IMR-90 (cell line): ENCODE measurements at regions not wholly inside any gene's neighbourhood (a gene's known extent, or its start where the extent isn't known, plus 50 kb on each side); places are given as distances from the start of the nearest gene placed in this dataset.

ENCODE experiments used
- ATAC-seq: fragments of 200-7000 bp; cut with Tn5 transposase; 2 replicates; pipeline ENCODE4 v1.9.1; 2020; ENCODE audit warnings: low read depth, mild to moderate bottlenecking, moderate library complexity
- BruUV-seq: library from RNA; stranded (reverse); fragments of 400-500 nt; replicated peaks from 2 replicates; lab custom pipeline; 2021; lab: Mats Ljungman, UMichigan
- CTCF ChIA-PET: fragments of 300-600 bp; formaldehyde crosslinking; extraction: SDS; loops from one replicate; lab custom pipeline; 2021; ENCODE audit warnings: antibody characterized with exemption; lab: Yijun Ruan, JAX
- POLR2A ChIA-PET: fragments of 300-600 bp; sonication (Branson Sonifier 250); formaldehyde crosslinking; loops from one replicate; lab custom pipeline; 2022; ENCODE audit warnings: antibody characterized with exemption; ENCODE audit not compliant: unreplicated experiment; lab: Charles Lee
- DNase-seq: peaks from one replicate; pipeline ENCODE4 v3.0.0; 2013
- H2AFZ ChIP-seq: replicated peaks from 2 replicates; pipeline ENCODE3; 2013; ENCODE audit warnings: low read length, mild to moderate bottlenecking; ENCODE audit not compliant: poor library complexity
- H2AK5ac ChIP-seq: 2 replicates; pipeline ENCODE4 v1.6.1; 2013; ENCODE audit warnings: low read depth, low read length, inconsistent platforms
- H2AK9ac ChIP-seq: replicated peaks from 2 replicates; pipeline ENCODE3; 2013; ENCODE audit warnings: mild to moderate bottlenecking, low read depth, low read length, moderate library complexity; ENCODE audit not compliant: poor library complexity
- H2BK120ac ChIP-seq: 2 replicates; pipeline ENCODE4 v1.6.1; 2013; ENCODE audit warnings: low read depth, low read length, inconsistent platforms
- H2BK15ac ChIP-seq: 3 replicates; pipeline ENCODE4 v1.6.1; 2013; ENCODE audit warnings: low read depth, low read length, inconsistent platforms
- H2BK20ac ChIP-seq: 2 replicates; pipeline ENCODE4 v1.6.1; 2013; ENCODE audit warnings: low read depth, mild to moderate bottlenecking, inconsistent platforms, low read length, moderate library complexity
- H2BK5ac ChIP-seq: 2 replicates; pipeline ENCODE4 v1.6.1; 2013; ENCODE audit warnings: mild to moderate bottlenecking, low read depth, low read length, inconsistent platforms; ENCODE audit not compliant: poor library complexity, severe bottlenecking
- H3K14ac ChIP-seq: replicated peaks from 2 replicates; pipeline ENCODE4 v1.6.1; 2013; ENCODE audit warnings: low read depth, low read length, inconsistent platforms
- H3K18ac ChIP-seq: 2 replicates; pipeline ENCODE4 v1.6.1; 2013; ENCODE audit warnings: low read depth, low read length, control low read depth
- H3K23ac ChIP-seq: 2 replicates; pipeline ENCODE4 v1.6.1; 2013; ENCODE audit warnings: low read depth, low read length, inconsistent platforms
- H3K27ac ChIP-seq: 2 replicates; pipeline ENCODE4 v1.5.1; 2013; ENCODE audit warnings: mild to moderate bottlenecking, control low read depth, low read length; ENCODE audit not compliant: insufficient read depth
- H3K27me3 ChIP-seq: 2 replicates; pipeline ENCODE4 v1.6.1; 2013; ENCODE audit warnings: low read length; ENCODE audit not compliant: control insufficient read depth, insufficient read depth
- H3K36me3 ChIP-seq: 2 replicates; pipeline ENCODE4 v1.6.1; 2013; ENCODE audit warnings: low read length, mixed read lengths; ENCODE audit not compliant: control insufficient read depth, insufficient read depth
- H3K4ac ChIP-seq: 2 replicates; pipeline ENCODE4 v1.6.1; 2013; ENCODE audit warnings: low read depth, low read length, inconsistent platforms
- H3K4me1 ChIP-seq: 2 replicates; pipeline ENCODE4 v1.6.1; 2013; ENCODE audit warnings: low read length, mixed read lengths; ENCODE audit not compliant: control insufficient read depth, insufficient read depth
- H3K4me2 ChIP-seq: 2 replicates; pipeline ENCODE4 v1.6.1; 2013; ENCODE audit warnings: low read depth, mild to moderate bottlenecking, control low read depth, low read length, moderate library complexity
- H3K4me3 ChIP-seq: 2 replicates; pipeline ENCODE4 v1.5.1; 2013; ENCODE audit warnings: low read depth, mild to moderate bottlenecking, control low read depth, low read length, moderate library complexity; ENCODE audit not compliant: insufficient read depth
- H3K56ac ChIP-seq: 2 replicates; pipeline ENCODE4 v1.6.1; 2013; ENCODE audit warnings: low read length, inconsistent platforms; ENCODE audit not compliant: insufficient read depth; ENCODE audit errors: extremely low read depth
- H3K79me1 ChIP-seq, 2 experiments: 2 replicates each; pipeline ENCODE4 v1.6.1; 2013; ENCODE audit warnings: low read length in 2 of 2, inconsistent platforms in 1 of 2, low read depth in 1 of 2
- H3K9ac ChIP-seq: 2 replicates; pipeline ENCODE4 v1.6.1; 2013; ENCODE audit warnings: low read depth, low read length, control low read depth
- H3K9me1 ChIP-seq: 2 replicates; pipeline ENCODE4 v1.6.1; 2013; ENCODE audit warnings: low read length, inconsistent platforms; ENCODE audit not compliant: insufficient read depth
- H3K9me3 ChIP-seq: 2 replicates; pipeline ENCODE4 v1.6.1; 2013; ENCODE audit warnings: low read length; ENCODE audit not compliant: control insufficient read depth, insufficient read depth
- H4K20me1 ChIP-seq: 2 replicates; pipeline ENCODE4 v1.6.1; 2013; ENCODE audit warnings: low read length, inconsistent platforms; ENCODE audit not compliant: insufficient read depth
- H4K5ac ChIP-seq: 2 replicates; pipeline ENCODE4 v1.6.1; 2013; ENCODE audit warnings: mild to moderate bottlenecking, low read depth, low read length, control low read depth
- H4K8ac ChIP-seq, 2 experiments: 2 replicates each; pipeline ENCODE4 v1.6.1; 2013; ENCODE audit warnings: low read depth in 2 of 2, low read length in 2 of 2, control low read depth in 1 of 2, inconsistent platforms in 1 of 2
- H4K91ac ChIP-seq: 2 replicates; pipeline ENCODE4 v1.6.1; 2013; ENCODE audit warnings: low read depth, low read length, inconsistent platforms; ENCODE audit not compliant: insufficient read depth
- BHLHE40 ChIP-seq: fragments of 150-350 bp; IDR thresholded peaks from 2 replicates; pipeline ENCODE4 v1.6.1; 2016; ENCODE audit warnings: mild to moderate bottlenecking, low read depth, low read length
- FOS ChIP-seq: fragments of 150-350 bp; IDR thresholded peaks from 2 replicates; pipeline ENCODE4 v1.6.1; 2016; ENCODE audit warnings: low read depth, low read length
- MAFK ChIP-seq: IDR thresholded peaks from 2 replicates; pipeline ENCODE4 v1.6.1; 2012; ENCODE audit warnings: low read depth, low read length, improper control_type of control experiment
- MXI1 ChIP-seq: IDR thresholded peaks from 2 replicates; pipeline ENCODE4 v1.6.1; 2012; ENCODE audit warnings: low read depth, mild to moderate bottlenecking, low read length, moderate library complexity, borderline replicate concordance
- NFE2L2 ChIP-seq: fragments of 150-350 bp; IDR thresholded peaks from 2 replicates; pipeline ENCODE4 v1.6.1; 2016; ENCODE audit warnings: low read depth, mild to moderate bottlenecking, low read length
- POLR2A ChIP-seq: IDR thresholded peaks from 2 replicates; pipeline ENCODE4 v1.6.1; 2012; ENCODE audit warnings: mild to moderate bottlenecking, low read depth, low read length
- RAD21 ChIP-seq: IDR thresholded peaks from 2 replicates; pipeline ENCODE4 v1.6.1; 2012; ENCODE audit warnings: low read length, improper control_type of control experiment
- WGBS, 2 experiments: methylation state at CpG; one replicate each; pipeline versions ENCODE4 v1.1.5 to v1.1.7; 2013; ENCODE audit warnings: missing lambda C conversion rate in 2 of 2; ENCODE audit not compliant: insufficient read length in 1 of 2; ENCODE audit errors: extremely low coverage in 2 of 2; 5-methylcytosine and 5-hydroxymethylcytosine counted together
- dilution Hi-C: fragments of 300-500 bp; cut with HindIII; formaldehyde crosslinking; loops from one replicate; pipeline ENCODE4 v1.14.3; 2018; ENCODE audit warnings: low sequenced_read_pairs; ENCODE audit not compliant: unreplicated experiment
- in situ Hi-C: fragments of 300-500 bp; cut with MboI; formaldehyde crosslinking; loops from 3 replicates; pipeline ENCODE4 v1.14.3; 2019; ENCODE audit warnings: low sequenced_read_pairs, inconsistent platforms, mixed read lengths
- intact Hi-C: fragments of 100-400 bp; cut with micrococcal nuclease; formaldehyde crosslinking; loops from 2 replicates; pipeline ENCODE4 v1.10.0; 2022
- TF ChIP-seq, protein P1 (sequence below): conservative IDR thresholded peaks from 2 replicates; pipeline ENCODE4 v1.5.1; 2012; ENCODE audit warnings: mild to moderate bottlenecking, low read depth, low read length, improper control_type of control experiment
- TF ChIP-seq, protein P2 (sequence below): fragments of 150-350 bp; IDR thresholded peaks from 2 replicates; pipeline ENCODE4 v1.6.1; 2016; ENCODE audit warnings: low read depth, mild to moderate bottlenecking, low read length, moderate library complexity, borderline replicate concordance

GRCh38 chr1:232872284-232872683 is 67.1 kb downstream of the MAP10 start:
- Histone ChIP-seq H3K14ac (no peak overlapping the region), H2AK5ac (no peak overlapping the region), H2BK15ac (no peak overlapping the region), H2BK120ac (no peak overlapping the region), H3K9me3 (no peaks in the 10 kb centered on the region), H3K27ac (no peak overlapping the region), H2AK9ac (no peak overlapping the region), H3K79me1 (no peaks in the 10 kb centered on the region), H2BK5ac (no peak overlapping the region), H3K4me1 (peaks cover 2% of the 10 kb centered on the region), H3K9ac (no peak overlapping the region), H3K4ac (no peak overlapping the region), H3K56ac (no peak overlapping the region), H4K5ac (no peak overlapping the region), H3K27me3 (peaks cover 5% of the 10 kb centered on the region; the same call in 1 of the 2 replicates), H3K23ac (no peak overlapping the region), H4K91ac (no peak overlapping the region), H3K4me3 (no peak overlapping the region), H3K4me2 (no peak overlapping the region), H3K36me3 (no peaks in the 10 kb centered on the region), H3K9me1 (no peaks in the 10 kb centered on the region), H2AFZ (no peak overlapping the region), H2BK20ac (no peak overlapping the region), H4K8ac (no peak overlapping the region), H3K18ac (no peak overlapping the region), H4K20me1 (no peaks in the 10 kb centered on the region)
- ChIA-PET CTCF (no interaction called here), POLR2A (no interaction called here)
- ATAC-seq (no peak), DNase-seq (no peak)
- TF ChIP-seq POLR2A (no peak), NFE2L2 (no peak), RAD21 (no peak), FOS (no peak), BHLHE40 (no peak), MXI1 (no peak), MAFK (no peak)
- TF ChIP-seq, protein P1, sequence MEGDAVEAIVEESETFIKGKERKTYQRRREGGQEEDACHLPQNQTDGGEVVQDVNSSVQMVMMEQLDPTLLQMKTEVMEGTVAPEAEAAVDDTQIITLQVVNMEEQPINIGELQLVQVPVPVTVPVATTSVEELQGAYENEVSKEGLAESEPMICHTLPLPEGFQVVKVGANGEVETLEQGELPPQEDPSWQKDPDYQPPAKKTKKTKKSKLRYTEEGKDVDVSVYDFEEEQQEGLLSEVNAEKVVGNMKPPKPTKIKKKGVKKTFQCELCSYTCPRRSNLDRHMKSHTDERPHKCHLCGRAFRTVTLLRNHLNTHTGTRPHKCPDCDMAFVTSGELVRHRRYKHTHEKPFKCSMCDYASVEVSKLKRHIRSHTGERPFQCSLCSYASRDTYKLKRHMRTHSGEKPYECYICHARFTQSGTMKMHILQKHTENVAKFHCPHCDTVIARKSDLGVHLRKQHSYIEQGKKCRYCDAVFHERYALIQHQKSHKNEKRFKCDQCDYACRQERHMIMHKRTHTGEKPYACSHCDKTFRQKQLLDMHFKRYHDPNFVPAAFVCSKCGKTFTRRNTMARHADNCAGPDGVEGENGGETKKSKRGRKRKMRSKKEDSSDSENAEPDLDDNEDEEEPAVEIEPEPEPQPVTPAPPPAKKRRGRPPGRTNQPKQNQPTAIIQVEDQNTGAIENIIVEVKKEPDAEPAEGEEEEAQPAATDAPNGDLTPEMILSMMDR, result no peak
- TF ChIP-seq, protein P2, sequence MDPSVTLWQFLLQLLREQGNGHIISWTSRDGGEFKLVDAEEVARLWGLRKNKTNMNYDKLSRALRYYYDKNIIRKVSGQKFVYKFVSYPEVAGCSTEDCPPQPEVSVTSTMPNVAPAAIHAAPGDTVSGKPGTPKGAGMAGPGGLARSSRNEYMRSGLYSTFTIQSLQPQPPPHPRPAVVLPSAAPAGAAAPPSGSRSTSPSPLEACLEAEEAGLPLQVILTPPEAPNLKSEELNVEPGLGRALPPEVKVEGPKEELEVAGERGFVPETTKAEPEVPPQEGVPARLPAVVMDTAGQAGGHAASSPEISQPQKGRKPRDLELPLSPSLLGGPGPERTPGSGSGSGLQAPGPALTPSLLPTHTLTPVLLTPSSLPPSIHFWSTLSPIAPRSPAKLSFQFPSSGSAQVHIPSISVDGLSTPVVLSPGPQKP, result no peak
- 94% methylated on average over 2 of the region's 3 CpGs; no CpG with 5 or more reads in 1 of the 2 experiments for WGBS, 2 experiments
- in situ Hi-C loops (no loop called here), dilution Hi-C loops (no loop called here), intact Hi-C loops (no loop called here)
- no TSS peak for BruUV-seq
